Right ventricle myocardium inferior (tissue), 1 donor: ENCODE measurements at regions not wholly inside any gene's neighbourhood (a gene's known extent, or its start where the extent isn't known, plus 50 kb on each side); places are given as distances from the start of the nearest gene placed in this dataset.
A peak's percentile ranks its signal among the peaks of the same experiment; 100 is the strongest.
"Not testable (repeated sequence)": the region's sequence is repeated elsewhere in the genome, so short reads cannot be mapped to it uniquely, and the experiment has no call there.

Experiments used
- ATAC-seq: fragments of 200-7000 bp; cut with Tn5 transposase; one replicate; pipeline ENCODE4 v1.9.1; 2020; ENCODE audit warnings: mild to moderate bottlenecking, moderate library complexity
- DNase-seq: peaks from one replicate; pipeline ENCODE4 v3.0.0; 2021; ENCODE audit errors: missing footprints
- intact Hi-C: fragments of 100-400 bp; cut with DNase I; formaldehyde crosslinking; loops from one replicate; pipeline ENCODE4 v1.11.0; 2022
- donor health status: DM: no; HTN: yes; CAD: no; lungs with severe emphysema.

DNA sequence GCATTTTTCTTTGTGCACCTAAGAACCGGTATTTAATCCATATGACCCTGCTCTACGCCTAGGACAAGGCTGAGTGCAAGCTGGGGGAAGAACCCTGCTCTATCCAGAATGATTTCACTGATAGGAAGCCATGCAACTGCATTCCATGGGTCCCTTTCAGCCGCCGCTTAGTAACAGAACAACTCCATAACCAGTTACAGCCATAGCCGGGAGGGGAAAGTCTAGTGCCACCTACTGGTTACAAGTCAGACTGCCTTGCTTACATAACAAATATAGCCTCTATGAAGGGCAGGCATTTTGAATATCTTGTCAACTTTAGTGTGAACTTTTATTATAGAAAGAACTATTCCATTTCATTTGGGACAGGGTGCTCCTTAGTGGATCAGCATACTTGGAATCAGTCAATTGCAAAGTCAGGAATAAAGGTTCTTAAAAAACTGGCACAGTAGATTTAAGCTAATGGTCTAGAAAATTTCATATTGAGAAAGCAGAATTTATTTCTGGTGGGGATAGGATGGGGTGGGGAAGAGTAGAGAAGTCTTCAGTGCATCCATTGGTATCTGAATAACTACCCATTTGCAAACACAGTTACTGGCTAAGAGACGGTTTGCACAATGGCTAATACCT lies 521.7 kb downstream of the ADRA2A start:
- no peak for DNase-seq
- intact Hi-C loops = loop anchor here (5.0 kb wide), 1 partner anchor 521 kb away; the partner anchor contains the start of gene ADRA2A
- ATAC-seq = peak; percentile 44

GRCh38 chr10:111599943-111600342 lies 523.1 kb downstream of the ADRA2A start:
- intact Hi-C loops = loop anchor here (5.0 kb wide), 1 partner anchor 523 kb away; the partner anchor contains the start of gene ADRA2A
- DNase-seq (no peak), ATAC-seq (no peak)

DNA sequence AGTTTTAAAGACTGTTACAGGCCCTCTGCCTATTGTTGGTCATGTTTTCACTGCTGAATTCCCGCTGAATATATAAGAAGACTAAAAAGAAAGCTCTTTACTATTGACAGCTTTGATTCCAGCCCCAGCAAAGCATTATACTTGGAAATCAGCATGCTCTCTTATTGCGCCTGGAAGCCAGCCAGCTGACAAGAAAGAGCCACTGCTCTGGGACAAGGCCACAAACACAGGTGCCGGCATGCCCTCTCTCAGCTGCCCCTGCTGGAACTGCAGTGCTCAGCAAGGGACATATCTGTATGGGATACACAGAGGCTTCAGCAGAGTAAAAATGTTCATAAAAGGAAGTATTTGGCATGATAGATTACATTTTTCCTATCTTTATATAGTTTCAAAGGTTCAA lies 523.9 kb downstream of the ADRA2A start:
- intact Hi-C loops = no loop called here

DNA sequence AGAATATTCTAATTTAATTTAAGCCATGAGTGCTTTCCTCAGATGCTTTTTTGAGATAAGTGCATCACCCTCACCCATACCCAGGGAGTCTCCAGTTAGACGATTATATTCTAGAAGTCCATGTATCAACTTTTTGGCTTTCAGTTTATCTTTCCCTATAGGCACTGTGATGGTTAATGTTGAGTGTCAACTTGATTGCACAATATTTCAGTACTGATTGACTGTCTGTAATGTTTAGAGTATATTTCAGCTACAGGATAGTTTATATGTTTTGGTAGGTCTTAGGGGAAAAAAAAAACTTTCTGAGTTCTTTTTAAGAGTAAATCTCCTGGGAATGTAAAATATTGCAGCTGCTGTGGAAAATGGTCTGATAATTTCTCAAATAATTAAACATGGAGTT lies 535.4 kb downstream of the ADRA2A start:
- intact Hi-C loops = no loop called here
- DNase-seq = no peak
- ATAC-seq = no peak

More for the DNA sequence above, 523.9 kb downstream of the ADRA2A start:
- DNase-seq = no peak
- no peak for ATAC-seq

DNA sequence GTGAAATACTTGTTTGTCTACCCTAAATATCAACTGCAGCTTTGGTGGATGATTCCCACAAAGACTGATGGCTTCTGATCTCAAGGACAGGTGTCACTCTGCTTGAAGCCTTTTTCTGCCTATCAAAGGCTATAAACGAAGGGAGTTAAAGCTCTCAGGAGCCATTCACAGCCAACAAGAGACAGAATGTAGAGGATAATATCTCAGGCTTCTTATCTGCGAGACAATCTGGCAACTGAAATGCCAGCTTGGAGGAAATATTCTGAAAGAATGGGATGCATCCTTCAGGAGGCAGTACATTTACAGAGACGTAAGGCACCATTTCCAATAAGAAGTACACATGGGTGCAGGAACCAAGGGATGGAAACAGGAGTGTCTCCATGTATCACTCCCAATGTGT lies 549.4 kb downstream of the GPAM start:
- no peak for DNase-seq
- intact Hi-C loops = no loop called here
- no peak for ATAC-seq

- ATAC-seq (no peak), DNase-seq (no peak)
- intact Hi-C loops = no loop called here
These were observed 537.5 kb downstream of the GPAM start for GRCh38 chr10:111646021-111646420.

GRCh38 chr10:111648046-111648445 lies 535.5 kb downstream of the GPAM start:
- ATAC-seq = no peak
- DNase-seq = no peak
- intact Hi-C loops = no loop called here

GRCh38 chr10:111649080-111649479 lies 534.5 kb downstream of the GPAM start:
- ATAC-seq, DNase-seq, intact Hi-C loops: not testable (repeated sequence)

DNA sequence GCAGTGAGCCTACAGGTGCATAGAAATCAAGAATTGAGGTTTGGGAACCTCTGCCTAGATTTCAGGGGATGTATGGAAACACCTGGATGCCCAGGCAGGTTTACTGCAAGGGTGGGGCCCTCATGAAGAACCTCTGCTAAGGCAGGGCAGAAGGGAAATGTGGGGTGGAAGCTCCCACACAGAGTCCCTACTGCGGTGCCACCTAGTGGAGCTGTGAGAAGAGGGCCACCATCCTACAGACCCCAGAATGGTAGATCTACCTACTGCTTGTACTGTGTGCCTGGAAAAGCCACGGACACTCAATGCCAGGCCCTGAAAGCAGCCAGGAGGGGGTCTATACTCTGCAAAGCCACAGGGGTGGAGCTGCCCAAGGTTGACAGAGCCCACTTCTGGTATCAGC lies 533.5 kb downstream of the GPAM start:
- intact Hi-C loops = no loop called here
- ATAC-seq (no peak), DNase-seq (no peak)

DNA sequence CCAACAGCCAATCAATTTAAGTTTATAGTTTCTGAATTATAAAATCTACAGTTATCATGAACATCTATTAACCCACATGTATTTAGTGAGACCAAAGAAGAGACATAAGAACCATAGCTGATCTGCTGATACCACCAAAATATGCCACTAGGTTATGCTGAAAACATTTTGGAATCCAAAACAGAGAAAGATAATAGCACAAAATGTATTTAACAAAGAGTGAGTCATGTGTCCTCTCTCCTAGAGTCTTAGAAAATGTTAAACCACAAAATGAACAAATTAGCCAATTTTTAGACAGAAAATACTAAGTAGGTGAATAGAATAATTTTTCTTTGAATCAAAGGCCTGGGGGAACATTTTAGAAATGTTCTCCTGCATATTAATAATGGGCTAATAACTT lies 527.5 kb downstream of the GPAM start:
- DNase-seq = no peak
- intact Hi-C loops = no loop called here
- no peak for ATAC-seq

GRCh38 chr10:111677759-111678158 lies 505.8 kb downstream of the GPAM start:
- ATAC-seq (no peak), DNase-seq (no peak)
- intact Hi-C loops = no loop called here

DNA sequence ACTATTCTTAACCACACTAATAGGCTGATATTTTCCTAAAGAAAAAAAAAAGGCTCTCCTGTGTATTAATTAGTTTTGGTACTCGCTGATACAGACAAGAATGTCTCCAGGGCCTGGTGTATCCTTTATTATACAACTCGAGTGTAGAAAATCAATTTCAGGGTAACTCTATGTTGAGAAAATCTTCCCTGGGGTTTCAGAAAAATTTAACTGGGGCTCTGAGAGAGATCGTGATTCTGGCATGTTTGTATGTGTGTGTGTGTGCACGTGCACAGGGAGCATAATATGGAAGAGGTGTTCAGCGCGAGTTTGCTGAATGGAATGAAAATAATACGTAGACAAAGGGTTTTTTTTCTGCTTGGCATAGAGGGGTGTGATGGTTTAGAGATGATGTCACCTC lies 496.8 kb downstream of the GPAM start:
- intact Hi-C loops = no loop called here
- ATAC-seq (no peak), DNase-seq (no peak)

GRCh38 chr10:111698711-111699110 lies 484.9 kb downstream of the GPAM start:
- DNase-seq = no peak
- no peak for ATAC-seq
- intact Hi-C loops = no loop called here

GRCh38 chr10:111703986-111704385 lies 479.6 kb downstream of the GPAM start:
- ATAC-seq (no peak), DNase-seq (no peak)
- intact Hi-C loops = no loop called here

DNA sequence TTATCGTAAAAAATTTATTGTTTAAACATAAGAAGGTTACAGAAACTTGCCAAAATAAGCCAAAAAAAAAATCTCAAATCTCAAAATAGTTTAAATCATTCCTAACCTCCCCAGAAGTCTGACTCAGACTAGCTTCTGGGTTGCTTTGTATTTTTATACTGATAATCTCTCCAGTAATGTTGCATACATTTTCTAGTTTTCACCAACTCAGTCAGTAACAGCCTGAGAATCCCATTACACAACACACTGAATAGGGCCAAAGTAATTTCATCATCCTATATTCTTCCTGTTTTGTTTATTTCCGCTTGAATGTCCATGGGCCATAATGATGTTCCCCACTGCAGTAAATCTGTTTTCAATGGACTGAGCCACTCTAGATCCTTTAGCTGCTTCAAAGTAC lies 478.5 kb downstream of the GPAM start:
- DNase-seq (no peak), ATAC-seq (no peak)
- intact Hi-C loops = no loop called here

DNA sequence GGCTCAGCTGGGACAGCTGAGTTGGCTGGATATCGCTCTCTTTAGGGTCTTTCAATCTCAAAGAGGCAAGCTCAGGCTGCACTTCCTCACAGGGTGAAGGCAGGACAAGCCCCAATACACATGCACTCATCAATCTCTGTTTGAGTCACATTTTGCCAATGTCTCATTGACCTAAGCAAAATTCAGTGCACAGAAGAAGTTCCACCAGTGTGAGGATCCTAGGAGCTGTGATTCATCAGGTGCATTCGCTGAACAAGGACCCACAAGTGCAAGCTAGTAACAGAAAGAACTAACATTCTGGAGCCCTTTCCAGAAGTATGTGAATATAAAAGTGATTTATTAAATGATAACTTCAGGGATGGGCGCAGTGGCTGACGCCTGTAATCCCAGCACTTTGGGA lies 477.2 kb downstream of the GPAM start:
- DNase-seq = no peak
- no peak for ATAC-seq
- intact Hi-C loops = no loop called here

- ATAC-seq = no peak
- intact Hi-C loops = no loop called here
- no peak for DNase-seq
These were observed 476.5 kb downstream of the GPAM start for GRCh38 chr10:111707076-111707475.

GRCh38 chr10:111709603-111710002 lies 474.0 kb downstream of the GPAM start:
- no peak for ATAC-seq
- DNase-seq = no peak
- intact Hi-C loops = no loop called here

GRCh38 chr10:111716032-111716431 lies 467.5 kb downstream of the GPAM start:
- intact Hi-C loops = no loop called here
- DNase-seq (no peak), ATAC-seq (no peak)

- no peak for DNase-seq
- no peak for ATAC-seq
- intact Hi-C loops = no loop called here
These were observed 459.4 kb downstream of the GPAM start for GRCh38 chr10:111724121-111724520.

DNA sequence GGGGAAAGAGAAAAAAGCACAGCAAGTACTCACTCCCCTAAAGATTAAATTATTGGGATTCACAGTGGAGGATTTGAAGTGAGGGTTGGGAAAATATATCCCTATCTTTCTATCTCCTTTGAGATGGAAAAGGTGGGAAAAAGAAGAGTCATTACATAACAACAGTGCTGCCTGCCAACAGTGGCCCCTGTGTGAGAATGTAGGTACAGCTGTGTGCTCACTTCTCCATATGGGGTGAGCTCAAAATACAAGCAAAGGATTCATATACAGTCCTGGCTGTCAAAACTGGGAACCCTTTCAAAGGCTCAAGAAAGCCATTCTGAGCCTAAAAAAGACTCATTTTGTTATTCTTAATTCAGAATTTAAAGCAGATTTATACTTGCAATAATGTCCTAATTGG lies 458.5 kb downstream of the GPAM start:
- DNase-seq (no peak), ATAC-seq (no peak)
- intact Hi-C loops = no loop called here
